Neuron (in vitro differentiated cells): ENCODE measurements at regions not wholly inside any gene's neighbourhood (a gene's known extent, or its start where the extent isn't known, plus 50 kb on each side); places are given as distances from the start of the nearest gene placed in this dataset.

Source experiments
- H2AFZ ChIP-seq: one replicate; pipeline ENCODE4 v1.6.1; 2013; ENCODE audit warnings: low read depth, mild to moderate bottlenecking, inconsistent platforms, low read length, moderate library complexity
- H3K27me3 ChIP-seq: one replicate; pipeline ENCODE4 v1.6.1; 2013; ENCODE audit warnings: low read length; ENCODE audit not compliant: insufficient read depth
- H3K36me3 ChIP-seq: one replicate; pipeline ENCODE4 v1.6.1; 2013; ENCODE audit warnings: low read length; ENCODE audit not compliant: insufficient read depth
- H3K4me1 ChIP-seq: one replicate; pipeline ENCODE4 v1.6.1; 2013; ENCODE audit warnings: low read length; ENCODE audit not compliant: insufficient read depth
- H3K4me3 ChIP-seq: 2 replicates; pipeline ENCODE4 v1.5.1; 2013; ENCODE audit warnings: mild to moderate bottlenecking, low read length, moderate library complexity
- H3K9me3 ChIP-seq: one replicate; pipeline ENCODE4 v1.6.1; 2013; ENCODE audit warnings: low read length

- Histone ChIP-seq H3K27me3 (no peaks in the 10 kb centered on the region), H3K4me1 (no peaks in the 10 kb centered on the region), H3K4me3 (no peak overlapping the region), H3K9me3 (no peaks in the 10 kb centered on the region), H3K36me3 (no peaks in the 10 kb centered on the region), H2AFZ (no peak overlapping the region)
Observed at GRCh38 chr4:157838366-157838765, 334.5 kb downstream of the GASK1B start.

DNA sequence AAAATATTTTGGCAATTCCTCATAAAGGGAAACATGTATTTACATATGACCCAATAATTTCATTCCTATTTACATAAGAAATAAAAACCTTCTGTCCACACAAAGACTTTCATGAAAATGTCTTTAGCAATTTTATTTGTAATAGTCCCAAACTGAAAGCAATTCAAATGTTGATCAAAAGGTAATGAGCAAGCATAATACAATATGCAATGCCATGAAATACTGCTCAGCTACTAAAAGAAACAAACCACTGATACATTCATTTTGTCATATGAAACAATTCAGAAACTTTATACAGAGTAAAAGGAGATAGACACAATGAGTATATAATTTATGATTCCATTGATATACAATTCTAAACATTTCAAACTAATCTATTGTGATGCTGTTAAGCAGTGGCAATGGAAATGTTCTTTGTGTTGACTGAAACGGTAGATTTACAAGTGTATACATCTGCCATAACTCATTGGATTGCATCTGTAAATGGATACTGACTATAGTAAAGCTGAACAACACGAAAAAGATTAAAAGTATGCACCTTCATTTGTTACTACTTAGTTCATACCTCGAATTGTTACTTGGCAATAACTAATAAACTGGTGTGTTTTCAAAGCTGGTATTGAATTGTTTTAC, 335.6 kb downstream of the GASK1B start:
- no peaks in the 10 kb centered on the region for H3K36me3 ChIP-seq
- H3K9me3 ChIP-seq, result no peaks in the 10 kb centered on the region
- H3K4me1 ChIP-seq, result no peaks in the 10 kb centered on the region
- H3K4me3 ChIP-seq, result no peak overlapping the region
- no peak overlapping the region for H2AFZ ChIP-seq
- H3K27me3 ChIP-seq, result no peaks in the 10 kb centered on the region

DNA sequence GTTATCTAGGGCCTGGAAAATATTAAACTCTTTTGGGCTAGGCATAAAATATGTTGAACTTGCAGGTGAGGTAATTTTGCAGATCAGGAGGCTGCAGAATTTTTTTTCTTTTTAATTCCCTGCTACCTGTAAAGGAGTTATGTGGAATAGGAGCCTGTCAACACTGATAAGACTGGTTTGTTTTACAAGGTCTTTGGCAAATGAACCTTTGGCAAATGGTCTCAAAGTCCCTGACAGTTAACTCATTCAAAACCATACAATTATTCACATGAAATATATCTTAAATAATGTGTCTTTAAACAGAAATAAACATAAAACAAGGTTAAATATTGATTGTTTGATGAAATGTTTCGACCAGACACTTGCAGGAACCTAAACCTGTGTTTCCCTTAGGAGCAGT, 340.2 kb downstream of the GASK1B start:
- no peaks in the 10 kb centered on the region for H3K9me3 ChIP-seq
- no peaks in the 10 kb centered on the region for H3K27me3 ChIP-seq
- H2AFZ ChIP-seq, result no peak overlapping the region
- H3K36me3 ChIP-seq, result no peaks in the 10 kb centered on the region
- no peaks in the 10 kb centered on the region for H3K4me1 ChIP-seq
- H3K4me3 ChIP-seq, result no peak overlapping the region

DNA sequence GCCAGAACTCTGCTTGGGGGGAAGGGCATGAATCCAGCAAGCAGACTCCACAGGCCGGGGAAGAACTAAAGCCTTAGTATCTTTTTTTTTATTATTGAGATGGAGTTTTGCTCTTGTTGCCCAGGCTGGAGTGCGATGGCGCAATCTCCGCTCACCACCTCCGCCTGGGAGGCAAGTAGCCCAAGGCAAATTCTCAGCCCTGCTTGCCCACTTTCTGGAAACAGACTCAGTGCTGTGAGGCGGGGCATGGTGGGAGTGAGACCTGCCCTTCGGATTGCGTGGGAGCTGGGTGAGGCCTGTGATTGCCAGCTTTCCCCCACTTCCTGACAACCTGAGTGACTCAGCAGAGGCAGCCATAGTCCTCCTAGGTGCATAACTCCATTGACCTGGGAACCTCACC, 348.8 kb downstream of the GASK1B start:
- Histone ChIP-seq H3K4me1 (peaks cover 6% of the 10 kb centered on the region), H2AFZ (no peak overlapping the region), H3K4me3 (no peak overlapping the region)

GRCh38 chr4:157821814-157822213, 351.0 kb downstream of the GASK1B start:
- Histone ChIP-seq H3K4me3 (no peak overlapping the region), H3K36me3 (no peaks in the 10 kb centered on the region), H3K4me1 (peaks cover 6% of the 10 kb centered on the region), H2AFZ (no peak overlapping the region), H3K9me3 (no peaks in the 10 kb centered on the region), H3K27me3 (no peaks in the 10 kb centered on the region)

More for the DNA sequence above, 348.8 kb downstream of the GASK1B start:
- Histone ChIP-seq H3K36me3 (no peaks in the 10 kb centered on the region), H3K27me3 (no peaks in the 10 kb centered on the region), H3K9me3 (no peaks in the 10 kb centered on the region)

- H3K27me3 ChIP-seq, result no peaks in the 10 kb centered on the region
- peaks cover 6% of the 10 kb centered on the region for H3K4me1 ChIP-seq
- no peak overlapping the region for H2AFZ ChIP-seq
- H3K9me3 ChIP-seq, result no peaks in the 10 kb centered on the region
- H3K4me3 ChIP-seq, result no peak overlapping the region
- H3K36me3 ChIP-seq, result no peaks in the 10 kb centered on the region
Observed at GRCh38 chr4:157819693-157820464, 352.9 kb downstream of the GASK1B start.

- Histone ChIP-seq H3K4me1 (peaks cover 6% of the 10 kb centered on the region), H2AFZ (no peak overlapping the region), H3K36me3 (no peaks in the 10 kb centered on the region), H3K9me3 (no peaks in the 10 kb centered on the region), H3K4me3 (no peak overlapping the region), H3K27me3 (no peaks in the 10 kb centered on the region)
Observed at GRCh38 chr4:157818946-157819692, 353.7 kb downstream of the GASK1B start.

GRCh38 chr4:157810137-157810774, 362.6 kb downstream of the GASK1B start:
- no peak overlapping the region for H2AFZ ChIP-seq
- no peaks in the 10 kb centered on the region for H3K27me3 ChIP-seq
- peaks cover 1% of the 10 kb centered on the region for H3K9me3 ChIP-seq
- H3K4me3 ChIP-seq, result no peak overlapping the region
- peaks cover 3% of the 10 kb centered on the region for H3K4me1 ChIP-seq
- no peaks in the 10 kb centered on the region for H3K36me3 ChIP-seq

- H3K4me1 ChIP-seq, result peaks cover 10% of the 10 kb centered on the region
- H2AFZ ChIP-seq, result no peak overlapping the region
- H3K36me3 ChIP-seq, result no peaks in the 10 kb centered on the region
- H3K4me3 ChIP-seq, result no peak overlapping the region
- H3K9me3 ChIP-seq, result peaks cover 1% of the 10 kb centered on the region
- no peaks in the 10 kb centered on the region for H3K27me3 ChIP-seq
Observed at GRCh38 chr4:157808796-157809383, 363.9 kb downstream of the GASK1B start.

DNA sequence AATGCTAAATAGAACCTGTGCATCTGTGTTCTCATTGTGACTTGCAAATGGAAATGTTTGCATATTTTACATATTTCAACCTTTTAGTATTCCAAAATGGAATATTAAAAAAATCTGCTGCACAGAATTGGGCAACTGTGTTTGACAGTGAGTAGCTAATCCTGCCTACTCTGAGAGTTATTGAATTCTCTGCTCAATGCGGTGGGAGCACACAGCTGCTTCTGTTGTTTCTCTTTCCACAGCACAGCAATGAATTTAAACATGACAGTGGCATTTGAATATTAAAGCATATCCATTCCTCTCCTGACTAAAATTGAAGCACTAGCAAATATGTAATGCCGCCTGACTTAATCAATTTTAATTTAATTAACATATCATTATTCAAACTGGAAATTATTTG, 366.6 kb downstream of the GASK1B start:
- H3K4me1 ChIP-seq, result peaks cover 15% of the 10 kb centered on the region
- no peak overlapping the region for H2AFZ ChIP-seq
- no peaks in the 10 kb centered on the region for H3K9me3 ChIP-seq
- H3K27me3 ChIP-seq, result no peaks in the 10 kb centered on the region
- no peak overlapping the region for H3K4me3 ChIP-seq
- H3K36me3 ChIP-seq, result no peaks in the 10 kb centered on the region

GRCh38 chr4:157804986-157805385, 367.8 kb downstream of the GASK1B start:
- H3K9me3 ChIP-seq, result no peaks in the 10 kb centered on the region
- H2AFZ ChIP-seq, result no peak overlapping the region
- no peaks in the 10 kb centered on the region for H3K27me3 ChIP-seq
- H3K4me3 ChIP-seq, result no peak overlapping the region
- H3K36me3 ChIP-seq, result no peaks in the 10 kb centered on the region
- H3K4me1 ChIP-seq, result peaks cover 15% of the 10 kb centered on the region

DNA sequence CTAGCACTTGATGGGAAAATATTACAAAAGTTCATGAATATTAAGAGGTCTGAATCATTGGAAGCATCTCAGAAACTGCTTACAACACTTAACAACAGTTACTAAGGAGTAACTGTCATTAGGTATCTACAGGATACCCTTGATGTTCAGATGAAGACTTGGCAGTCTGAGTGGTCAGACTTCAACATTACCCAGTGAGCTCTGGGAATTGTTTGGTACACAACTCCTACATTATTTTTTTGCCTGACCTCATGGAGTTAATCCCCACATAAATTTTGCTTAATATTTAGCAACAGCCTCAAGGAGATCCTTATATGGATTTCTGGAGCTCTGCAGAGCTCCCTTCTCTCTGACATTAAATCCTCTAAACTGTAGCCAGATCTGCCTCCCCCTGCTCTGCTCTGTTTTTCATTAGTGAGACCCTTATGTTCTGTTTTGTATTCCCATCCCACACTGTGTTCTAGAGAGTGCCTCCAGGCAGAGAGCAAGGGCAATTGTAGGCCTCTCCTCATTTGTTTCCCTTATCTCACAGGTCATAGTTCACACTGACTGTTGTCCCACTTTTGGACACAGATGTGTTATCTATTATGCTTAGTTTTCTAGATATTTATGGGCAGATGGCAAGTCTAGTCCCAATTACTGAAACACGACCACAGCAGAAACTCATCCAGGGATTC, 368.8 kb downstream of the GASK1B start:
- no peaks in the 10 kb centered on the region for H3K9me3 ChIP-seq
- peaks cover 15% of the 10 kb centered on the region for H3K4me1 ChIP-seq
- no peaks in the 10 kb centered on the region for H3K36me3 ChIP-seq
- no peaks in the 10 kb centered on the region for H3K27me3 ChIP-seq
- no peak overlapping the region for H3K4me3 ChIP-seq
- H2AFZ ChIP-seq, result no peak overlapping the region
